ENCODE measurements at regions not wholly inside any gene's neighbourhood (a gene's known extent, or its start where the extent isn't known, plus 50 kb on each side); places are given as distances from the start of the nearest gene placed in this dataset.

DNA sequence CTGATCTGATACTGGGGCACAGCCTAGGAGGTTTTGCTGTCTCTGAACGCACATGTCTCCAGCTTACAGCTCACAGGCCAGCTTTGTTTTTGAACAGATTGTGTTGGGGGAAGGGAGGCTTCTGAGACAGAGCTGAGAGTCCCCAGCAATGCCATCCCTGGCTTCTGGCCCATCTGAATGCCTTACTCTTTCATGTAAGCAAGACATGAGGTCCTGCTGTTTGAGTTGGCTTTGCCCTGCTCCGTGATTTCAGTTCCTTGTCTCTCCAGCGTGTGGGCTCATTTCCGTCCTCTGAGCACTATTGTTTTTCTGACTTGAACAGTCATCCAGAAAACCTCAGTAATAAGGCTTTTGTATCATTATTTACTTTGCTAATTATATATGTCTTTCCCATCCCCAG lies 194.9 kb upstream of the TNP1 start:
- H3K4me1 Mint-ChIP-seq = no peaks in the 10 kb centered on the region; the same call in 2 of the 3 replicates
- no peak overlapping the region for H3K4me3 Mint-ChIP-seq
- H3K27ac ChIP-seq (ENCODE audit: low read depth) = no peak overlapping the region
- DNase-seq (ENCODE audit: low spot score) (no peak), ATAC-seq (no peak)
- H3K4me3 ChIP-seq = no peak overlapping the region
- TF ChIP-seq ZNF462 (CRISPR knock-in tag; IDR thresholded peaks at IDR 0.05) = no peak
- no peak for TF ChIP-seq JUNB (IDR thresholded peaks at IDR 0.05; ENCODE audit: unreplicated experiment)
- TF ChIP-seq ZNF331 (CRISPR knock-in tag; IDR thresholded peaks at IDR 0.05; ENCODE audit: low read depth) = no peak
- no peak for TF ChIP-seq CREB1 (CRISPR knock-in tag; IDR thresholded peaks at IDR 0.05; ENCODE audit: low read depth)
- no peak for TF ChIP-seq STAT1 (IDR thresholded peaks at IDR 0.05; ENCODE audit: unreplicated experiment)
- TF ChIP-seq, protein P1, sequence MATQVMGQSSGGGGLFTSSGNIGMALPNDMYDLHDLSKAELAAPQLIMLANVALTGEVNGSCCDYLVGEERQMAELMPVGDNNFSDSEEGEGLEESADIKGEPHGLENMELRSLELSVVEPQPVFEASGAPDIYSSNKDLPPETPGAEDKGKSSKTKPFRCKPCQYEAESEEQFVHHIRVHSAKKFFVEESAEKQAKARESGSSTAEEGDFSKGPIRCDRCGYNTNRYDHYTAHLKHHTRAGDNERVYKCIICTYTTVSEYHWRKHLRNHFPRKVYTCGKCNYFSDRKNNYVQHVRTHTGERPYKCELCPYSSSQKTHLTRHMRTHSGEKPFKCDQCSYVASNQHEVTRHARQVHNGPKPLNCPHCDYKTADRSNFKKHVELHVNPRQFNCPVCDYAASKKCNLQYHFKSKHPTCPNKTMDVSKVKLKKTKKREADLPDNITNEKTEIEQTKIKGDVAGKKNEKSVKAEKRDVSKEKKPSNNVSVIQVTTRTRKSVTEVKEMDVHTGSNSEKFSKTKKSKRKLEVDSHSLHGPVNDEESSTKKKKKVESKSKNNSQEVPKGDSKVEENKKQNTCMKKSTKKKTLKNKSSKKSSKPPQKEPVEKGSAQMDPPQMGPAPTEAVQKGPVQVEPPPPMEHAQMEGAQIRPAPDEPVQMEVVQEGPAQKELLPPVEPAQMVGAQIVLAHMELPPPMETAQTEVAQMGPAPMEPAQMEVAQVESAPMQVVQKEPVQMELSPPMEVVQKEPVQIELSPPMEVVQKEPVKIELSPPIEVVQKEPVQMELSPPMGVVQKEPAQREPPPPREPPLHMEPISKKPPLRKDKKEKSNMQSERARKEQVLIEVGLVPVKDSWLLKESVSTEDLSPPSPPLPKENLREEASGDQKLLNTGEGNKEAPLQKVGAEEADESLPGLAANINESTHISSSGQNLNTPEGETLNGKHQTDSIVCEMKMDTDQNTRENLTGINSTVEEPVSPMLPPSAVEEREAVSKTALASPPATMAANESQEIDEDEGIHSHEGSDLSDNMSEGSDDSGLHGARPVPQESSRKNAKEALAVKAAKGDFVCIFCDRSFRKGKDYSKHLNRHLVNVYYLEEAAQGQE (IDR thresholded peaks at IDR 0.05; ENCODE audit: unreplicated experiment) = no peak
- no peak for TF ChIP-seq ZNF114 (CRISPR knock-in tag; IDR thresholded peaks at IDR 0.05)
- no peak for TF ChIP-seq EZH2phosphoT487 (IDR thresholded peaks at IDR 0.05; ENCODE audit: unreplicated experiment)
- TF ChIP-seq POLR2AphosphoS5 (IDR thresholded peaks at IDR 0.05; ENCODE audit: low read depth) = no peak
- TF ChIP-seq EZH2 (IDR thresholded peaks at IDR 0.05; ENCODE audit: low read depth, unreplicated experiment) = no peak
- no peak for TF ChIP-seq NANOG (IDR thresholded peaks at IDR 0.05; ENCODE audit: borderline replicate concordance)
- no peak for TF ChIP-seq CTCF (conservative IDR thresholded peaks at IDR 0.05; ENCODE audit: low read depth in 2 of 2)
- TF ChIP-seq, protein P2, sequence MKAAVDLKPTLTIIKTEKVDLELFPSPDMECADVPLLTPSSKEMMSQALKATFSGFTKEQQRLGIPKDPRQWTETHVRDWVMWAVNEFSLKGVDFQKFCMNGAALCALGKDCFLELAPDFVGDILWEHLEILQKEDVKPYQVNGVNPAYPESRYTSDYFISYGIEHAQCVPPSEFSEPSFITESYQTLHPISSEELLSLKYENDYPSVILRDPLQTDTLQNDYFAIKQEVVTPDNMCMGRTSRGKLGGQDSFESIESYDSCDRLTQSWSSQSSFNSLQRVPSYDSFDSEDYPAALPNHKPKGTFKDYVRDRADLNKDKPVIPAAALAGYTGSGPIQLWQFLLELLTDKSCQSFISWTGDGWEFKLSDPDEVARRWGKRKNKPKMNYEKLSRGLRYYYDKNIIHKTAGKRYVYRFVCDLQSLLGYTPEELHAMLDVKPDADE (IDR thresholded peaks at IDR 0.05) = no peak
- no peak overlapping the region for H3K4me2 ChIP-seq
- no peaks in the 10 kb centered on the region for H3K36me3 Mint-ChIP-seq (ENCODE audit: low read depth)
- H3K9me3 Mint-ChIP-seq = no peaks in the 10 kb centered on the region
- peaks cover 15% of the 10 kb centered on the region; the same call in 1 of the 2 replicates for H3K9me2 ChIP-seq (ENCODE audit: insufficient read depth)
- H3K4me1 ChIP-seq (ENCODE audit: insufficient read depth) = no peaks in the 10 kb centered on the region
- no peaks in the 10 kb centered on the region for H3K27me3 ChIP-seq (ENCODE audit: insufficient read depth)
- no peak overlapping the region for H3K27ac Mint-ChIP-seq
- no peaks in the 10 kb centered on the region for H3K79me2 ChIP-seq (replicated peaks; ENCODE audit: insufficient read depth)
- no peaks in the 10 kb centered on the region for H3K36me3 ChIP-seq (ENCODE audit: insufficient read depth)
- no peaks in the 10 kb centered on the region for H3F3A ChIP-seq (replicated peaks; ENCODE audit: low read depth)
- H3K27me3 Mint-ChIP-seq (ENCODE audit: insufficient read depth, low read depth, poor library complexity) = peaks cover 2% of the 10 kb centered on the region
- H4K20me1 ChIP-seq (replicated peaks; ENCODE audit: insufficient read depth) = no peaks in the 10 kb centered on the region
- no peak overlapping the region for H2AFZ ChIP-seq
